HUES64 (cell line): ENCODE measurements at regions not wholly inside any gene's neighbourhood (a gene's known extent, or its start where the extent isn't known, plus 50 kb on each side); places are given as distances from the start of the nearest gene placed in this dataset.
A peak's percentile ranks its signal among the peaks of the same experiment; 100 is the strongest.
"Not testable (repeated sequence)": the region's sequence is repeated elsewhere in the genome, so short reads cannot be mapped to it uniquely, and the experiment has no call there.

Experiments
- H3K27ac ChIP-seq: 2 replicates; pipeline ENCODE4 v1.7.0; 2013; ENCODE audit warnings: low read depth, low read length, inconsistent platforms
- H3K27me3 ChIP-seq: 2 replicates; pipeline ENCODE4 v1.6.1; 2013; ENCODE audit warnings: mild to moderate bottlenecking, low read length; ENCODE audit not compliant: insufficient read depth
- H3K36me3 ChIP-seq: 2 replicates; pipeline ENCODE4 v1.6.1; 2013; ENCODE audit warnings: mild to moderate bottlenecking, low read length; ENCODE audit not compliant: insufficient read depth
- H3K4me1 ChIP-seq: 2 replicates; pipeline ENCODE4 v1.6.1; 2013; ENCODE audit warnings: mild to moderate bottlenecking, low read length, moderate library complexity; ENCODE audit not compliant: insufficient read depth
- H3K4me3 ChIP-seq: 2 replicates; pipeline ENCODE4 v1.5.1; 2013; ENCODE audit warnings: mild to moderate bottlenecking, low read length, moderate library complexity
- H3K9ac ChIP-seq: 2 replicates; pipeline ENCODE4 v1.6.1; 2013; ENCODE audit warnings: mild to moderate bottlenecking, low read depth, low read length
- H3K9me3 ChIP-seq: 2 replicates; pipeline ENCODE4 v1.6.1; 2013; ENCODE audit warnings: low read depth, low read length; ENCODE audit not compliant: insufficient read depth
- WGBS: fragments of 150-250, 120-280 bp; methylation state at CpG from one replicate; pipeline ENCODE4 v1.1.7; 2013; ENCODE audit warnings: missing lambda C conversion rate; 5-methylcytosine and 5-hydroxymethylcytosine counted together

GRCh38 chr7:16284581-16284980 lies 136.8 kb downstream of the CRPPA start:
- 73% methylated on average over 2 of the region's 4 CpGs for WGBS

GRCh38 chr7:16278167-16278787 lies 143.1 kb downstream of the CRPPA start:
- H3K4me1 ChIP-seq, result no peaks in the 10 kb centered on the region
- H3K27me3 ChIP-seq, result no peaks in the 10 kb centered on the region
- H3K36me3 ChIP-seq, result no peaks in the 10 kb centered on the region
- no peaks in the 10 kb centered on the region for H3K9me3 ChIP-seq
- no peak overlapping the region for H3K9ac ChIP-seq
- no peak overlapping the region for H3K4me3 ChIP-seq
- no peak overlapping the region for H3K27ac ChIP-seq
- 93% methylated on average over 1 of the region's 1 CpG for WGBS

More at GRCh38 chr7:16284581-16284980, 136.8 kb downstream of the CRPPA start:
- H3K4me1 ChIP-seq, result no peaks in the 10 kb centered on the region
- no peak overlapping the region for H3K27ac ChIP-seq
- no peaks in the 10 kb centered on the region for H3K36me3 ChIP-seq
- no peaks in the 10 kb centered on the region for H3K9me3 ChIP-seq
- H3K9ac ChIP-seq, result no peak overlapping the region
- no peaks in the 10 kb centered on the region for H3K27me3 ChIP-seq
- no peak overlapping the region for H3K4me3 ChIP-seq

GRCh38 chr7:16271990-16272665 lies 149.2 kb downstream of the CRPPA start:
- Histone ChIP-seq H3K9ac (0 out of 2 replicates have a peak overlapping the region, but pooled peaks have one; percentile 14), H3K4me3 (0 out of 2 replicates have a peak overlapping the region, but pooled peaks have one; percentile 8), H3K27ac (peak overlapping the region; percentile 72), H3K4me1 (peaks cover 27% of the 10 kb centered on the region), H3K36me3 (no peaks in the 10 kb centered on the region), H3K27me3 (no peaks in the 10 kb centered on the region), H3K9me3 (no peaks in the 10 kb centered on the region)
- 6% methylated on average over 1 of the region's 2 CpGs for WGBS

- H3K27ac ChIP-seq, result peak overlapping the region; percentile 72
- no peak overlapping the region for H3K4me3 ChIP-seq
- H3K9me3 ChIP-seq, result no peaks in the 10 kb centered on the region
- peaks cover 27% of the 10 kb centered on the region for H3K4me1 ChIP-seq
- 0 out of 2 replicates have a peak overlapping the region, but pooled peaks have one; percentile 14 for H3K9ac ChIP-seq
- no peaks in the 10 kb centered on the region for H3K27me3 ChIP-seq
- 67% methylated on average over 1 of the region's 1 CpG for WGBS
- H3K36me3 ChIP-seq, result no peaks in the 10 kb centered on the region
Measured at GRCh38 chr7:16271355-16271915, 149.9 kb downstream of the CRPPA start.

GRCh38 chr7:16270844-16271243 lies 150.5 kb downstream of the CRPPA start:
- H3K4me1 ChIP-seq, result peaks cover 27% of the 10 kb centered on the region
- 88% methylated on average over 4 of the region's 4 CpGs for WGBS
- H3K36me3 ChIP-seq, result no peaks in the 10 kb centered on the region
- no peak overlapping the region for H3K4me3 ChIP-seq
- H3K27me3 ChIP-seq, result no peaks in the 10 kb centered on the region
- H3K27ac ChIP-seq, result no peak overlapping the region
- no peaks in the 10 kb centered on the region for H3K9me3 ChIP-seq
- H3K9ac ChIP-seq, result no peak overlapping the region

- Histone ChIP-seq H3K36me3 (no peaks in the 10 kb centered on the region), H3K9ac (no peak overlapping the region), H3K27me3 (no peaks in the 10 kb centered on the region), H3K9me3 (no peaks in the 10 kb centered on the region), H3K4me3 (no peak overlapping the region), H3K27ac (no peak overlapping the region), H3K4me1 (peaks cover 27% of the 10 kb centered on the region)
- 99% methylated on average over 12 of the region's 12 CpGs for WGBS
Measured at GRCh38 chr7:16268821-16269768, 152.2 kb downstream of the CRPPA start.

GRCh38 chr7:16267953-16268820 lies 153.2 kb downstream of the CRPPA start:
- 100% methylated on average over 3 of the region's 5 CpGs for WGBS
- Histone ChIP-seq H3K4me3 (no peak overlapping the region), H3K9me3 (no peaks in the 10 kb centered on the region), H3K9ac (no peak overlapping the region), H3K4me1 (peaks cover 27% of the 10 kb centered on the region), H3K27me3 (no peaks in the 10 kb centered on the region), H3K36me3 (no peaks in the 10 kb centered on the region), H3K27ac (no peak overlapping the region)

- no CpG with 5 or more reads among the region's 1 CpG for WGBS
- no peaks in the 10 kb centered on the region for H3K36me3 ChIP-seq
- no peak overlapping the region for H3K27ac ChIP-seq
Measured at GRCh38 chr7:16266877-16267276, 154.5 kb downstream of the CRPPA start.

GRCh38 chr7:16266470-16266869 lies 154.9 kb downstream of the CRPPA start:
- not testable (repeated sequence) for H3K27me3 ChIP-seq, H3K36me3 ChIP-seq, H3K9me3 ChIP-seq, H3K4me3 ChIP-seq, H3K9ac ChIP-seq, H3K27ac ChIP-seq
- WGBS, result 92% methylated on average over 8 of the region's 9 CpGs
- H3K4me1 ChIP-seq, result peaks cover 10% of the 10 kb centered on the region

More at GRCh38 chr7:16266877-16267276, 154.5 kb downstream of the CRPPA start:
- H3K4me1 ChIP-seq, result peaks cover 14% of the 10 kb centered on the region
- no peaks in the 10 kb centered on the region for H3K27me3 ChIP-seq
- H3K9me3 ChIP-seq, result no peaks in the 10 kb centered on the region
- H3K4me3 ChIP-seq, result no peak overlapping the region
- no peak overlapping the region for H3K9ac ChIP-seq

GRCh38 chr7:16265863-16266458 lies 155.4 kb downstream of the CRPPA start:
- H3K4me1 ChIP-seq, result peaks cover 5% of the 10 kb centered on the region
- no peaks in the 10 kb centered on the region for H3K27me3 ChIP-seq
- no peak overlapping the region for H3K4me3 ChIP-seq
- H3K9me3 ChIP-seq, result no peaks in the 10 kb centered on the region
- WGBS, result 100% methylated on average over 1 of the region's 3 CpGs
- H3K36me3 ChIP-seq, result no peaks in the 10 kb centered on the region
- no peak overlapping the region for H3K9ac ChIP-seq
- H3K27ac ChIP-seq, result no peak overlapping the region
